AG08395 (cell line): ENCODE measurements at regions not wholly inside any gene's neighbourhood (a gene's known extent, or its start where the extent isn't known, plus 50 kb on each side); places are given as distances from the start of the nearest gene placed in this dataset.
"Not testable (repeated sequence)": the region's sequence is repeated elsewhere in the genome, so short reads cannot be mapped to it uniquely, and the experiment has no call there.

ENCODE experiments used
- DNase-seq: peaks from one replicate; pipeline ENCODE4 v3.0.0; 2012; ENCODE audit warnings: mixed read lengths, low spot score

GRCh38 chr4:86527713-86528112, 66.4 kb upstream of the PTPN13 start:
- DNase-seq, result not testable (repeated sequence)

DNA sequence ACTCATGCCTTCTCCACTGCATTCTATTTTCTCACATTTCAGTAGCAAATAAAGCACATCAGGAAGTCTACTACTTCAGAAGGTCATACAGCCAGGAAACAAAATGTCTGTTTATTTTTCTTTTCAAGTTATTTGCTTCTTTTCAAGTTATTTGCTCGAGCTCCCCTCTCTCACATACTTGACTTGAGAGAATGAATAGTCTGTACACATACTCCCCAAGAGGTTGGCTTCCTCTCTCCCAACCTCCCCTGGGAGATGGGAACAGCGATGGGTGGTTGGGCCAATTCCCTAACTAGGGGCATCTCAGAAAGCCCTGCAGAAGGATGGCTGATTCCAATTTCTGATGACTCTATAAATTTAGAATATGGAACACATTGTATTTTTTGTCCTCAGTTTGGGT, 64.7 kb upstream of the PTPN13 start:
- DNase-seq, result no peak

DNA sequence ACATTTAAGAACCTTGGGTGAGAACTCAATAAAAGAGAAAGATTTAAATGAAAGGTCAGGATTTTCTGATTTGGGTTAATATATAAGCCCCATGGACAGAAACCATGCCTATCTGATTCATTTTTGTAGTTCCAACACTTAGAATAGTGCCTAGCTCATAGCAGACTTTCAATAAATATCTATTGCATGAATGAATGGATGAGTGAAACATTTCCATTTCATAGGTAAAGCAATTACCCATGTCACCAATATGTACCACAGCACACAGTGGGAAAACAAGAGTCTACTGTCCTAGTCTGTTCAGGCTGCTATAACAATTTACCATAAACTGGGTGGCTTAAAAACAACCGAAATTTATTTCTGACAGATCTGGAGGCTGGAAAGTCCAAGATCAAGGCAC, 63.9 kb upstream of the PTPN13 start:
- DNase-seq, result no peak

GRCh38 chr4:86531440-86531839, 62.7 kb upstream of the PTPN13 start:
- no peak for DNase-seq

DNA sequence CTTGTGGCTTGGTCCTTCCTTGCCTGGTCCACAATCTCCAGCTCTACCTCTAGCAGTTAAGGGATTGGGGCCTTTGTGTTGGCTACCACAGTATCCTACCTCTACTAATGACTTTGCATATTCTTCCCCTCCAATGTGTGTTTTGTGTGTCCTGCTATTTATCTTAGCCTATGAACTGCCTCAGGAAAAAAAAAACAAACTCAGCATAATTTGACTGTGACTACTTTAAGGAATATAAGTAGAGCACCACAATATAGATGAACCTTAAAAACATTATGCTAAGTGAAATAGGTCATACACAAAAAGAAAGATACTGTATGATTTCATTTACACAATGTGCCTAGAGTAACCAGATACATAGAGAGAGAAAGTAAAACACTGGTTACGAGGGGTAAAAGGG, 61.3 kb upstream of the PTPN13 start:
- no peak for DNase-seq

- DNase-seq, result no peak
Observed at GRCh38 chr4:86536151-86536550, 58.0 kb upstream of the PTPN13 start.

GRCh38 chr4:86542319-86543027, 51.6 kb upstream of the PTPN13 start:
- DNase-seq, result no peak

GRCh38 chr4:86543080-86543479, 51.0 kb upstream of the PTPN13 start:
- DNase-seq, result no peak

GRCh38 chr4:86543560-86544309, 50.4 kb upstream of the PTPN13 start:
- no peak for DNase-seq

DNA sequence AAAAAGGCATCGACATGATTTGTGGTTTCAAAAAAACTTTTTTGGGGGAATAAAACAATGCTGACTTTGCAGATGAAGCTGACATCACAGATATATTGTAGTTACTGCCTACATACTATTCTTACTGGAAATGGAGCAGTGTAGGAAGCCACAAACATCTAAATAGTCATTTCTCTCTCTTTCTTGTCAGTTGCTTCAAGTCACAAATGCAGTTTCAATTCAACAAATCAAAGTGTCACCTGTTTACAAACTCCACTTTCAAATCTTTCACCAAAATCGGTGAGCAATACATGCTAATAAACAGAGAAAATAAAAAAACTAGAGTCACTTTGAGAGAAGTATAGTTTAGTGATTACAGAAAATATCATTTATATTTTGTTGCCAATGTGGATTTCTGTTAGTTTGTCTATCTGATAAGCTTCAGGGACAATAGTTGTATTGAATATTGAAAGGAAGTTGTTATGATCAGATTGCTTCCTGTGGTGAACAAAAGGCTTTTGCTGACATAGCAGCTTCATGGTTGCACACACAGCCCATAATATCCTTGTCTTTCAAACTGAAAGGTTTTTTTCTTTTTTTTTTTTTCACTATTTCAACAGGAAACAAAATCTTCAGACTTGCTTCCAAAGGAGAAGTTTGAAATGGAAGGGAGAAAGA, 49.7 kb upstream of the PTPN13 start:
- DNase-seq, result no peak
